ENCODE measurements at regions not wholly inside any gene's neighbourhood (a gene's known extent, or its start where the extent isn't known, plus 50 kb on each side); places are given as distances from the start of the nearest gene placed in this dataset.

- Histone ChIP-seq H3K27ac (no peak overlapping the region), H3K27me3 (no peaks in the 10 kb centered on the region), H3K4me3 (no peak overlapping the region), H3K4me1 (no peaks in the 10 kb centered on the region), H3K36me3 (no peaks in the 10 kb centered on the region), H3K9me3 (no peaks in the 10 kb centered on the region)
- DNase-seq: no peak
- 71 to 73% methylated on average over 7 of the region's 7 CpGs for WGBS, 2 donors
- intact Hi-C loops (cut with DNase I): no loop called here
- no peak for TF ChIP-seq POLR2A (IDR thresholded peaks at IDR 0.05)
- TF ChIP-seq POLR2AphosphoS5 (IDR thresholded peaks at IDR 0.05): no peak
- TF ChIP-seq EP300 (IDR thresholded peaks at IDR 0.05): no peak
- no peak for TF ChIP-seq CTCF (IDR thresholded peaks at IDR 0.05)
These were observed 746.9 kb upstream of the ADGRL2 start for GRCh38 chr1:81053826-81054225.

DNA sequence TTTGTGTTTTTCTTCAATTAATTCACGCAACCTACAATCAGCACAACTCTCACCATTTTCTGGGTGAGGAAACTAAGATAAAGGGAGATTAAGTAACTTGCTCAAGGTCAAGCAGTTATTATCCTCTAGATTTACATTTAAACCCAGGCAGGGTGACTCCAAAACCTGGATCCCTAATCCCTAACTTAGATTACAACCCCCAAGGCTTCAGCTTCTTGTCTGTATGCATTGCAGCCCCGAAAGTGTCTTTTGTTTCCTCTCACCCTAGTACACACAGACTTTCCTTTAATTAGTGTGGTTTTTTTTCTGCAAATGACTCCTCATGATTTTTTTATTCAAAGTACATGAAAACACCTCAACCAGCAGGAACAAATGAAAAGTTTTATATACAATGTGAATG lies 748.6 kb upstream of the ADGRL2 start:
- DNase-seq: no peak
- intact Hi-C loops (cut with DNase I): no loop called here
- WGBS, 2 donors: 85 to 90% methylated on average over 2 of the region's 2 CpGs
- H3K36me3 ChIP-seq: no peaks in the 10 kb centered on the region
- no peak for TF ChIP-seq POLR2AphosphoS5 (IDR thresholded peaks at IDR 0.05)
- TF ChIP-seq POLR2A (IDR thresholded peaks at IDR 0.05): no peak
- TF ChIP-seq CTCF (IDR thresholded peaks at IDR 0.05): no peak
- no peak for TF ChIP-seq EP300 (IDR thresholded peaks at IDR 0.05)
- no peak overlapping the region for H3K27ac ChIP-seq
- no peaks in the 10 kb centered on the region for H3K27me3 ChIP-seq
- no peaks in the 10 kb centered on the region for H3K4me1 ChIP-seq
- H3K4me3 ChIP-seq: no peak overlapping the region
- H3K9me3 ChIP-seq: no peaks in the 10 kb centered on the region

DNA sequence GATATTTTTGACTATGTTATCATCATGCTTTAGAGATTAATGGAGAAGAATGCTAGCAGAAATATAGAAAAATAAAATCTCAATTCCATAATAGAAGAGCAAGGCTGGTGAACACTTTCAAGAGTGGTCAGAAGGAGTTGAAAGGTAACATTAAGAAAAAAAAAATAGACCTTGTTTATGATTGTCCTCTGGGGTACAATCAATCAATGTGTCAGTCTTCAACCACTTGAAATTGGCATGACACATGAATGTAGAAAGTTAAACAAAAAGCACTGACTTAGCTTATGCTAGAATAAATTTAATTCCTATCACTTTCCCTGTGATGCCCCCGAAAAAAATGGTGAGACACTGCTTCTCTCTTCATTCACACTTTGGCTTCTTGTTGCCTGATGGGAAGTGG lies 750.3 kb upstream of the ADGRL2 start:
- intact Hi-C loops (cut with DNase I): no loop called here
- 73 to 77% methylated on average over 1 of the region's 1 CpG for WGBS, 2 donors
- Histone ChIP-seq H3K27ac (no peak overlapping the region), H3K27me3 (no peaks in the 10 kb centered on the region), H3K36me3 (no peaks in the 10 kb centered on the region), H3K9me3 (no peaks in the 10 kb centered on the region), H3K4me1 (no peaks in the 10 kb centered on the region), H3K4me3 (no peak overlapping the region)
- TF ChIP-seq POLR2A (IDR thresholded peaks at IDR 0.05) (no peak), EP300 (IDR thresholded peaks at IDR 0.05) (no peak), CTCF (IDR thresholded peaks at IDR 0.05) (no peak), POLR2AphosphoS5 (IDR thresholded peaks at IDR 0.05) (no peak)
- no peak for DNase-seq

GRCh38 chr1:81044708-81045107 lies 756.0 kb upstream of the ADGRL2 start:
- Histone ChIP-seq H3K27me3 (no peaks in the 10 kb centered on the region), H3K9me3 (no peaks in the 10 kb centered on the region), H3K36me3 (no peaks in the 10 kb centered on the region), H3K27ac (no peak overlapping the region), H3K4me1 (no peaks in the 10 kb centered on the region), H3K4me3 (no peak overlapping the region)
- intact Hi-C loops (cut with DNase I): no loop called here
- no peak for DNase-seq
- WGBS, 2 donors: 73 to 83% methylated on average over 2 of the region's 2 CpGs
- TF ChIP-seq POLR2A (IDR thresholded peaks at IDR 0.05) (no peak), CTCF (IDR thresholded peaks at IDR 0.05) (no peak), POLR2AphosphoS5 (IDR thresholded peaks at IDR 0.05) (no peak), EP300 (IDR thresholded peaks at IDR 0.05) (no peak)

DNA sequence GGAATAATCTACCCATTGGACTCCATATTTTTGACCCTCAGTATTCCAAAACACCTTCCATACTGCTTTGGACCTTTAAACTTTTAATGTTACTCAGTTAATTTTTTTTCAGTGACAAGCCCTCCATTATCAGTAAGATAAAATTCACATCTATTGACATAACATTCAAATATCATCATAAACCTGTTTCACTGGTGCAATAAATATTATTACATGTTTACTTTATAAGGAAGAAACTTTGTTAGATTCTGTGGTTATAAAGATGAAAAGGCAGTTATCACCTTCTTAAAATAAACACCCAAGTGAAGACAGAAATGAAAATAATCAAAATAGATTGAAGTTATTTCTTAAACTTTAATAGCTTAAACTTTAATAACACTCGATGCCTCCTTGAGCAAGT lies 758.5 kb upstream of the ADGRL2 start:
- TF ChIP-seq CTCF (IDR thresholded peaks at IDR 0.05) (no peak), POLR2A (IDR thresholded peaks at IDR 0.05) (no peak)
- Histone ChIP-seq H3K9me3 (no peaks in the 10 kb centered on the region), H3K4me1 (no peaks in the 10 kb centered on the region), H3K27me3 (no peaks in the 10 kb centered on the region), H3K27ac (no peak overlapping the region), H3K4me3 (no peak overlapping the region), H3K36me3 (no peaks in the 10 kb centered on the region)
- WGBS, 2 donors: 24 to 64% methylated on average over 1 of the region's 1 CpG
- DNase-seq: no peak
- intact Hi-C loops (cut with DNase I): no loop called here

Measured in sigmoid colon (tissue), 6 donors.